ENCODE measurements at regions not wholly inside any gene's neighbourhood (a gene's known extent, or its start where the extent isn't known, plus 50 kb on each side); places are given as distances from the start of the nearest gene placed in this dataset.

- DNase-seq, result no peak
Observed at GRCh38 chr14:98945611-98946570, 326.1 kb downstream of the BCL11B start.

- no peak for DNase-seq
Observed at GRCh38 chr14:98946940-98947339, 325.1 kb downstream of the BCL11B start.

GRCh38 chr14:98947911-98948595, 323.9 kb downstream of the BCL11B start:
- no peak for DNase-seq

GRCh38 chr14:98949051-98949450, 322.9 kb downstream of the BCL11B start:
- no peak for DNase-seq

GRCh38 chr14:98949481-98950135, 322.4 kb downstream of the BCL11B start:
- DNase-seq, result no peak

GRCh38 chr14:98950353-98950895, 321.6 kb downstream of the BCL11B start:
- DNase-seq, result no peak

GRCh38 chr14:98951031-98951430, 321.0 kb downstream of the BCL11B start:
- DNase-seq, result no peak

GRCh38 chr14:98951521-98952152, 320.4 kb downstream of the BCL11B start:
- DNase-seq, result no peak

GRCh38 chr14:98952593-98953350, 319.2 kb downstream of the BCL11B start:
- no peak for DNase-seq

- DNase-seq, result no peak
Observed at GRCh38 chr14:98953551-98954348, 318.2 kb downstream of the BCL11B start.

GRCh38 chr14:98954349-98955000, 317.5 kb downstream of the BCL11B start:
- no peak for DNase-seq

GRCh38 chr14:98955036-98955740, 316.8 kb downstream of the BCL11B start:
- DNase-seq, result no peak

- DNase-seq, result no peak
Observed at GRCh38 chr14:98955741-98956070, 316.3 kb downstream of the BCL11B start.

GRCh38 chr14:98956181-98956580, 315.8 kb downstream of the BCL11B start:
- DNase-seq, result no peak

- DNase-seq, result no peak
Observed at GRCh38 chr14:98956661-98957060, 315.3 kb downstream of the BCL11B start.

GRCh38 chr14:98957211-98958047, 314.6 kb downstream of the BCL11B start:
- no peak for DNase-seq

GRCh38 chr14:98958048-98958631, 313.9 kb downstream of the BCL11B start:
- DNase-seq, result no peak

- DNase-seq, result no peak
Observed at GRCh38 chr14:98958632-98959031, 313.4 kb downstream of the BCL11B start.

GRCh38 chr14:98959410-98959809, 312.6 kb downstream of the BCL11B start:
- DNase-seq, result no peak
